ENCODE measurements at regions not wholly inside any gene's neighbourhood (a gene's known extent, or its start where the extent isn't known, plus 50 kb on each side); places are given as distances from the start of the nearest gene placed in this dataset.

GRCh38 chr13:79803989-79804388 lies 323.0 kb downstream of the NDFIP2 start:
- peak; percentile 47 for DNase-seq

DNA sequence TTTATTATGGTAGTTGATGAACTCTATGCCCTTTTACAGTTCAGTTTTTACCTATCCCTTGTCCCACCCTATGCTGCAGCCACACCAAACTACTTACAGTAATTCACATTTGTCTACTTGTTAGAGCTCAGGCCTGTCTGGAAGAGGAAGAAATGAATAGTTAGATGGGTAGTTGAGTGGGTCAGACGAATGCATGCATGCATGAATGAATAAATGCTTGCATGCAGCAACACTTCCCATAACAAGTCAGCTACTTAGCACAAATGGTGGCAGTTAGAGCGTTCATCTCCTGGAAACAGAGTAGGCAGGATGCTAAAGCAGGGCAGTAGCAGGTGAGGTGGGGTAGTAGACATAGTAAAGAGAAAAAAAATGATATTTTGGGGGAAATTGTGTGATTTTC lies 322.3 kb downstream of the NDFIP2 start:
- no peak for DNase-seq

DNA sequence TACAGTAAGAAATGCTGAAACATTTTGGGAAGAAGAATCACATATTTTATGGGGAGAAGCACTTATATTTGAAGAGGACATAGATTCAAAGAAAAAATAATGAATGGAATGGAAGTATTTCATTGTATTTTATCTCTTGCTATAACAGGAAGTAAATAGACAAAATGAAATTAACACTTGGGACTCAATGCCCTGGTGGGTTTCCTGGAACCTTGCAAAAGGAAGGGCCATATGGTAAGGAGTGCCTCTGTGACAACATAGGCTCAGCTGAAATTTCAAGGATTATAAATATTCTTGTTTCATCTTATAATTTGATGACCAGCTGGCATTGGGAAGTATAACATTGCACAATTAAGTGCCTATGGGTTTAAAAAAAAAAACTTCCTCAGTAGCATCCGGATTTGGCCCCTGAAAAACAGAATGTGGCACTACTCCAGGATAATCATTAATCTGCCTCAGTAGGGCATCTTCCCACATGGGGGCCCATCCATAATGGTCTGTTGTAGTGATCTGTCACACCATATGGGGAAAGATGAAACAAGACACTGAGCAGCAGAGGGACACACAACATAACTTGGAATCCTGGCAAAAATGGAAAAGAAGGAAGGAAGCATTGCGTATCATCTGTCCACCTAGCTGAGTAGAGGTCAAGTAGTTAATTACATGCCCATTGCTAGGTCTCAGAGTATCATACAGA lies 321.6 kb downstream of the NDFIP2 start:
- no peak for DNase-seq

DNA sequence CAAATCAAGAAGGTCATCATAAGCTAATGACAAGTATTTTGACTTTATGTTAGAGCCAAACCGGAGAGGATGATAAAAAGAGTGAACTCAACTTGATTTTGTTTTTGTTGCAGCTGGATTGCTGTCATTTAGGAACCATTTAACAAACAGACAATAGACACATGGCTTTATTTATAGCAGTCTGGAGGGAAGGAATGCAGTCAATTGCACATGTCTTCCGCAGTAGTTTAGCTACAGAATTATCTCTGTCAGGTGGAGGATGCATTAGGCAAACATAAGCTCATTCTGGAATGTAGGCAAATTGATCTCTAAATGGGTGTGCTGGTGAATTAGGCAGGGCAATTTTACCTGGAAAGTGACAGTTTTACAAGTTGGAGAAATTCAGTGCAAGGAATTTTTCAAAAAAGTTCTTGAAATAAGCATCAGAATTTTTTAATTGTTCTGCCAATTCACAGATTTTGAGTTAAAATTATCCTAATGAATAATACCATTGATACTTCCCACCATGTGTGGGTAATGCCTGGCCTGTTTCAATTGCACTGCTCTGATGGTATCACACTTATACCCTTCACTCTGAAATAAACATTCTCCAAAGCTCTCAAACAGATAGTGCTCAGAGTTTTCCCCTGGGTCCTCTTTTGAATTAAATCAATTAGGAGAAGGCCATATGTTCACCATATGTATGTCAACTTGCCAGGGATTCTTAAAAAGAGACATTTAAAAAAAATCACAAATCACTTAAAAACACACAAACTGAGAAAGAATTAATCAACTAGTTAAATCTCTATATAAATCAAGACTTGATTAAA lies 318.3 kb downstream of the NDFIP2 start:
- DNase-seq = no peak

DNA sequence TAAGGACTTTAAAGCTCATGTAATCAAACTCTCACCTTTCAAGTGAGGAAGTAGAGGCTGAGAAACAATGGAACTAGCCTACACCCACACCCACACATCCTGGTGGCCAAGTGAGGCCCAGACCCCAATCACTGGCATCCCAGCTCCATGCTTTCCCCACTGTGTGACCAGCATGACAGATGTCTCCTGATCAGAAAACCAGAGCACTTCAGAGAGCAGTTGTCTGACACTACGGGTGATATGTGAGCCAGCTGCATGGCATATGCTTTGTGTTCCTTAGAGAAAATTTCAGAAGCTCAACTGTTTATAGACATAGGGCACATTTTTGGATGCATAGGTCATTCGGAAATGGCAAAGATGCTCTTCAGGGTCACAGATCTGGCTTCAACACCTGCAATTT lies 315.2 kb downstream of the NDFIP2 start:
- DNase-seq = no peak

GRCh38 chr13:79794931-79795330 lies 314.0 kb downstream of the NDFIP2 start:
- no peak for DNase-seq

DNA sequence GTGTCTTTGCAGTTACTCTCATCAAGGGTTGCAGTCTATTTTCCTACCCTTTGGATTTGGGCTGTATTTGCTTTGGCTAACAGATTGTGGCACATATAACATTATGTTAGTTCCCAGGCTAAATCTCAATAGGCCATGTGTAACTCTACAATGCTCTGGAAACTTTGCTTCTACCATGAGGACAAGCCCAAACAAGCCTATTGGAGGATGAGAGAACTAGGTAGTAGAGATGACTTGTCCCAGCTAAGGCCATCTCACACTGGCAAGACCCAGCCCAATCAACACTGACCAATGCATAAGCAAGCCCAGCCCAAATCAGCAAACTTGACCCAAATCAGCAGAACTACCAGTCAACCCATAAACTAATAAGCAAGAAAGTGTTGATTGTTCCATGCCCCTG lies 311.8 kb downstream of the NDFIP2 start:
- DNase-seq = no peak

- DNase-seq = no peak
Measured at GRCh38 chr13:79791471-79792042, 310.6 kb downstream of the NDFIP2 start.

- no peak for DNase-seq
Measured at GRCh38 chr13:79786176-79786575, 305.2 kb downstream of the NDFIP2 start.

DNA sequence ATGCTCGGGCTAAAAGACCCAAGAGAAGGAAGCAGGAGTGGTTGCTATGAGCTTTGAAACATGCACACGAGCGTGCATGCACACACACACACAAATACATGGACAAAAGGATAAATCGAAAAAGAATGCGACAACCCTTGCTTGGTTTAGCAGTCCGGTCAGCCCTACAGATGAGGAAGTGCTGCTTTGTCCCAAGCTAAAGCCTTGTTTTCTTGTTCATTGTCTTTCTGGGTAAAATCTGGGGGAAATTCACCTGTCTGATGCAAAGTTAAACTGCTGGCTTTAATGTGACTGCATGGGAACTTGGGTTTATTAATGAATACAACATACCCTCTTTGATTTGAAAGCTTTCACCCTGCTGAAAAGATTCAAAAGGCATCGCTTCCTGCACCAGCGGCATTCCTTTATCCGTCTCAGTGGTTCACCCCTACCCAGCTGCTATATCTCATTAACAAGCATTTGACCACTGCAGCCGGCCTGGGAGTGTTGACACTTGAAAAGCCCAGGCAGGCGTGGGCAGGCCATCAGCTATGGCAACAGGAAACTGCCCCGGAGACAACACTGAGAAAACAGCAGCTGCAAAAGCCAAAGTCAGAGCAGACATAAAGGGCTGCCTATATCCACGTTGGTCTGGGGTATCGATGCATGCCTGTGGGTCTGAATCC lies 301.7 kb downstream of the NDFIP2 start:
- peak; percentile 15 for DNase-seq

- DNase-seq = no peak
Measured at GRCh38 chr13:79781829-79782540, 301.0 kb downstream of the NDFIP2 start.

DNA sequence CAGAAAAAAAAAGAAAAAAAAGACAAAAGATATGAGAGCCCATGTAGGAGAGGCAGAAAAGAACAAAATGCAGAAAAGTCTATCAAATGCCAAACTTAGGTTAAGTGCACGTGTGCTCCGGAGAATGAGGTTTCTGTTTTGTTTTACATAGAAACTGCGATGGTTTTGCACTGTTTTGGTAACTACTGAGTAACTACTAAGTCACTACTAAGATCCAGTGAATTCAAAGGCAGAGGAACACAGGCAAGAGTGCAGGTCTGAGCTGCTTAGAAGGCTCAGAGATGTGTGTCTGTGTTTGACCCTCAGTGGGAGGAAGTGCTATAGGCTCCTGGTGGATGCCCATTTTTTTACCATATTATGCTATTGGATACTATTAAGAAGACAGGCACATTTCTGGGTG lies 299.3 kb downstream of the NDFIP2 start:
- DNase-seq = peak; percentile 12

DNA sequence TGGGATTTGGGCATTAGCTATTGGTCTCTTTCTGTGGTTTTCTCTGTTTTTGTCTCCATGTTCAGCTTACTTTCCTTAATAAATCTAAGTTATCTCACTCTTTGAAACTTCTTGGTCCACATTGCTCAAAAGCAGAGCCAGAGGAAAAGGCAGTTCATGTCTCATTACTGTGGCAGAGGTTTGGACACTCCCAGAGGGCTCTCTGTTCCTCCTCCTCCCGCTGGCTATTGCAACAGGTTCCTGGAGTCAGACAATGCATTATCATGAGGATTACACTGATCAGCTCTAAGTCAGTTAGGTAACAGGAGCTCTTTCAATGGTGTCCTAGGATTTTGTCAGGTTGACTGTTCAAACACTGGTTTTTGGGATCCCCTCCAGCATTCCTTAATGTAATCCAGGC lies 298.8 kb downstream of the NDFIP2 start:
- peak; percentile 72 for DNase-seq

DNA sequence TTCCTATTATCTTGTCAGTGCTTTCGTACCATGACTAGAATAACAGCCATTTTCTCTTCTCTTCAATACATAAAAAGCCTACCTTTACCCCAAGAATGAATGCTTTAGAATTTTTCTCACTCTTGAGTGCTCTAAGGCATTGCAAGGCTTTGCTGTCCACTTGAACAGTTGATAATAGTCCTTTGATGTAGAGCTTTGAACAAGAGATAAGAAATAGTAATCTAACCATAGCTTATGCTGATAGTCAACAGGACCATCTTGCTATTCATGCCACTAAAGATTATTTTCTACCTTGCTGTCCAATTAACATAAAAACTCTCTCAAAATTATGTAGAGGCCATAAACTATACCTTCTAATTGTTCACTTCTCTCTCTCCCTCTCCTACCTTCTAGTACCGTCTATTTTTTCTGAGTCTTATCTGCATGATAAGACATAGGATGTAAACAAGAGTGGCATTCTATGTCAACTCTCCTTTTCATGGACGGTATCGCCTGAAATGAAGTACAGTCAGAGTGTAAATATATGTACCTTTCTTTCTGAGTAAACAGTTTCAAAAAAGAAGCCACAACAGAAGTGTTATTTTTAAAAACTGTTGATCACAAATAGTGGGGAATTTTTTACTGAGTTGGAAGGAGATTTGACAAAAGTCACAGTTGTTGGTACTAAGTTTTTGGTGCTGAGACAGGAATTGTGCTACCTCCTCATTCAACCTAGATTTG lies 297.9 kb downstream of the NDFIP2 start:
- DNase-seq = no peak

DNA sequence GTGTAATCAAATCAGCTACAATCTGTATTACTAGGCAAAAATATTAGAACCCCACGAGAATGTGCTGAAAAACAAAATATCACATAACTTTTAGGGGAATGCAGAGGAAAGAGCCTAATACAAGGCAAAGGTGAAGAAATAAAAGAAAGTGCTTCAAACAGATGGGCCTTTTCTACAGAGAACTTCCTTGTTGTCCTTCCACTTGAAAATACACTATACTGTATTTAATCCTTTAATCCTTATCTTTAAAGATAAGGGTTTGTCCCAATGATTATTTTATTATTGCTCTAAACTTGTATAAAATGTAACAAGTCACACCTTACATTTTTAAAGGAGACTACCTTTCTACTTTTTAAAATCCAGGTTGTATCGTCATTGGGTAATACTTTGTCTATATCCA lies 296.5 kb downstream of the NDFIP2 start:
- DNase-seq = no peak

GRCh38 chr13:79776531-79777295 lies 295.8 kb downstream of the NDFIP2 start:
- peak; percentile 71 for DNase-seq

GRCh38 chr13:79775830-79776229 lies 294.9 kb downstream of the NDFIP2 start:
- DNase-seq = peak; percentile 47

GRCh38 chr13:79772811-79773210 lies 291.9 kb downstream of the NDFIP2 start:
- DNase-seq = no peak

- no peak for DNase-seq
Measured at GRCh38 chr13:79771493-79771892, 290.5 kb downstream of the NDFIP2 start.

- DNase-seq = no peak
Measured at GRCh38 chr13:79770056-79770455, 289.1 kb downstream of the NDFIP2 start.

- DNase-seq = no peak
Measured at GRCh38 chr13:79767126-79767525, 286.2 kb downstream of the NDFIP2 start.
